HepG2 (cell line): ENCODE measurements at regions not wholly inside any gene's neighbourhood (a gene's known extent, or its start where the extent isn't known, plus 50 kb on each side); places are given as distances from the start of the nearest gene placed in this dataset.

Source experiments
- CAMTA2 ChIP-seq: sonication (generic); formaldehyde crosslinking; IDR thresholded peaks from 2 replicates; pipeline ENCODE4 v1.4.0; 2020; ENCODE audit warnings: mild to moderate bottlenecking, missing genetic modification reagents, borderline replicate concordance
- EP300 ChIP-seq, 3 experiments: sonication (generic) in 1 of 3; formaldehyde crosslinking in 1 of 3; IDR thresholded peaks; 2 replicates each; pipeline versions ENCODE4 v1.5.1 to v1.6.1; 2011 to 2020; ENCODE audit warnings: low read depth in 2 of 3, low read length in 2 of 3, borderline replicate concordance in 1 of 3, improper control_type of control experiment in 1 of 3, mild to moderate bottlenecking in 1 of 3, missing genetic modification reagents in 1 of 3, moderate library complexity in 1 of 3
- ESRRA ChIP-seq: sonication (generic); formaldehyde crosslinking; IDR thresholded peaks from 2 replicates; pipeline ENCODE4 v1.5.1; 2020; ENCODE audit warnings: mild to moderate bottlenecking, low read depth, missing genetic modification reagents
- FOSL2 ChIP-seq: sonication (generic); formaldehyde crosslinking; IDR thresholded peaks from 2 replicates; pipeline ENCODE4 v1.4.0; 2020; ENCODE audit warnings: missing genetic modification reagents
- HNF4A ChIP-seq: sonication (generic); formaldehyde crosslinking; IDR thresholded peaks from 2 replicates; pipeline ENCODE4 v1.4.0; 2020; ENCODE audit warnings: missing genetic modification reagents
- MEF2D ChIP-seq: sonication (generic); formaldehyde crosslinking; IDR thresholded peaks from 2 replicates; pipeline ENCODE4 v1.5.1; 2020; ENCODE audit warnings: mild to moderate bottlenecking, missing genetic modification reagents
- MLX ChIP-seq: IDR thresholded peaks from 2 replicates; pipeline ENCODE4 v1.6.1; 2016
- RARA ChIP-seq: IDR thresholded peaks from 2 replicates; pipeline ENCODE4 v1.6.1; 2016; ENCODE audit warnings: missing genetic modification reagents, missing compliant biosample characterization
- SKI ChIP-seq: fragments of 450-650 bp; IDR thresholded peaks from one replicate; pipeline ENCODE4 v1.6.1; 2018; ENCODE audit warnings: mild to moderate bottlenecking; ENCODE audit not compliant: partially characterized antibody
- THYN1 ChIP-seq: sonication (generic); formaldehyde crosslinking; IDR thresholded peaks from 2 replicates; pipeline ENCODE4 v1.8.1; 2023; ENCODE audit warnings: low read depth, mild to moderate bottlenecking, moderate library complexity, missing genetic modification reagents, borderline replicate concordance
- ZGPAT ChIP-seq: IDR thresholded peaks from 2 replicates; pipeline ENCODE4 v1.6.1; 2016; ENCODE audit warnings: mild to moderate bottlenecking
- ZNF530 ChIP-seq: sonication (generic); formaldehyde crosslinking; IDR thresholded peaks from 2 replicates; pipeline ENCODE4 v1.5.0; 2020; ENCODE audit warnings: low read depth, mild to moderate bottlenecking, missing genetic modification reagents
- ZNF775 ChIP-seq: sonication (generic); formaldehyde crosslinking; IDR thresholded peaks from 2 replicates; pipeline ENCODE4 v1.4.0; 2020; ENCODE audit warnings: missing genetic modification reagents, mild to moderate bottlenecking, moderate library complexity, borderline replicate concordance

- TF ChIP-seq ZNF775 (CRISPR knock-in tag) (no peak), MEF2D (CRISPR knock-in tag) (peak; percentile 64), THYN1 (CRISPR knock-in tag) (no peak), ESRRA (CRISPR knock-in tag) (peak; percentile 63; the same call in 1 of the 2 replicates), CAMTA2 (CRISPR knock-in tag) (no peak), RARA (CRISPR knock-in tag) (peak; percentile 37; the same call in 1 of the 2 replicates), FOSL2 (no peak), ZGPAT (CRISPR knock-in tag) (no peak), EP300 (IDR thresholded peaks at IDR 0.05; ENCODE audit: low read depth in 2 of 2, low read length in 2 of 2) (peak in 1 of 2 experiments; percentile 77; a peak in 2 of 4 replicates), EP300 (CRISPR knock-in tag; IDR thresholded peaks at IDR 0.05; ENCODE audit: borderline replicate concordance) (peak; percentile 38; the same call in 1 of the 2 replicates), ZNF530 (CRISPR knock-in tag) (no peak), MLX (0 out of 2 replicates have a peak, but pooled peaks have one; percentile 34), HNF4A (CRISPR knock-in tag) (peak; percentile 56), SKI (no peak)
Measured at GRCh38 chr10:46096909-46097575, 51.0 kb upstream of the MSMB start (continued).
